Stimulated activated CD8-positive, alpha-beta memory T cell treated with anti-CD3 and anti-CD28 coated beads, Interleukin-7, amount 100 ng/mL, for 24 hours (primary cell): ENCODE measurements at regions not wholly inside any gene's neighbourhood (a gene's known extent, or its start where the extent isn't known, plus 50 kb on each side); places are given as distances from the start of the nearest gene placed in this dataset.

Experiments
- DNase-seq: peaks from one replicate; pipeline ENCODE4 v3.0.0-alpha.2; 2020; ENCODE audit warnings: low read depth

DNA sequence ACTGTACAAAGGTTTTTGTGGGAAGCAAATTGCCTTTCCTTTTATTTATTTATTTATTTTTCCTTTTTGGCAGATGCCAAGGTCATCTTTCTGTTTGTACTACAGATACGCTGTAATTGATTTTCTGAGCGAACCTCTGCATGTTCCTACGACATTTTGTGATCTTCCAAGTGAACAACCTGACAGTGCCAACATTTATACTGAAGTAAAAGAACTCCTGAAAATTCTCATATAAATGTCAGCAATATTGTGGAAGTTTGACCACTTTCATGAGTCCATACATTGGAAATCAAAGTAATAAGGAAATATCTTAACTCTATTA is 86.8 kb upstream of the EEPD1 start:
- no peak for DNase-seq

DNA sequence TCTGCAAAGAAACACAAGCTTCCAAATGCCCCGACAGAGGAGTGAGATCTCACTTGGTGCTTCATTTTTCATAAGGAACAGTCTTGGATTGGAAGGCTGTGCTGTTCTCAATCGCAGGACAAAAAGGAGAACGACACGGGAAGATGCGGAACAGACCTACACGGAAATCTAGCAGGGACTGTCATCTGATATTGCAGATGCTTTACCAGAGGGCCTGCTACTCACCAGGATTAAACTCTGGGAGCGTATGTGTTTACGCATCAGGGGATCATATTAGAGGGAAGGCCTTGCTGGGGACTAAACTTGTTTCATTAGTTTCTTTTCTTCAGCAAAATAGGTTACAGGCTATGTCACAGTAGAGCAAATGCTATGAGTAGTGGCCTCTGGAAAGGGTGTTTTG is 82.8 kb upstream of the EEPD1 start:
- DNase-seq = no peak

DNA sequence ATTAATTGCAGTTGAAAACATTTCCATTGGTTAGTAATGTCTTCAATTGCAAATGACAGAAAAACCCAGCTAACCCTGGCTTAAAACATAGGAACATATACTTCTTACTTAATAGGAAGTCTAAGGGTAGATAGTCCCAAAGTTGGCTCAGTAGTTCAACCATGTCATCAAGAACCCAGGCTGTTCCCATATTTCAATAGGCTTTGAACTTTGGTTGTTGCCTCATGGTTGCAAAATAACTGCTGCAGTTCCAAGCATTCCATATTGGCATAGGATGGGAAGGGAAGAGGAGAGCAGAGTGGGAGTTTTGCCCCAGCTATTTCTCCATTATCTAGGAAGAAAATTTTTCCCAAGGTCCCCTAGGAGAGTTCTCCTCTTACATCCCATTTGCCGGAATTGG is 81.4 kb upstream of the EEPD1 start:
- no peak for DNase-seq

DNA sequence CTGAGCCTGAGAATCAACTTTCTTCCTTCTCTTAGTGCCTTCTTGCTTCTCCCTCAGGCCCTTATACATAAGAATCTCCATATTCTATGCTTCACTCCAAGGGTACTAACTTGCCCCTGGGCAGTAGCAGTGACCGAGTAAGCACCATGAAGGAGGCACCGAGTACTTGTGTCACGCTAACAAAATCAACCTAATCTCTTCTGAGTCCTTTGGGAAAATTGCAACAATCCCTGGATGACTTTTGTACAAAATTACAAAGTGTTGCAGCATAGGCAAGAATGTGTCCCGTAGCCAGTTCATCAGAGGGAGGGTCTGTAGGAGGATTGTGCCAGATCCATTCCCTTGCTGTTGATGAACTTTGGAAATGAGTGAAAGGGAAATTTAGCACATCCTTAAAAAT is 80.4 kb upstream of the EEPD1 start:
- no peak for DNase-seq

DNA sequence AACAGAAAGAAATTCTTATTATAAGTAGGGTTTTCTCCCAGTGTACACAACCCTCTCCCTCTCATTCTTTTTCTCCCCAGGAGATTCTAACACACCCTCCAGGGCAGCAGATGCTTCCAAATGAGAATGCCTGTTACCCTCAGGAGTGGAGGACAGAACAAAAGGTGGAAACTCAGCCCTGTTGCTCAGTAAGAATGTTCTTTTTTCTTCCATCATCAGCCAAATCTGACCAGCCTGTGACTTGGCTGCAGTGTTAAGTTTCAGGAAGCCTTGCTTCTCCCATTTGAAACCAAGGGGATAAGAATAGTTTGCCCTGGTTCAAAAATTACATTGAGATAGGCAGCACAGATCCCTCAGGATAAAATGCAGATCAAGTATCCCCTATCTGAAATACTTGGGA is 77.5 kb upstream of the EEPD1 start:
- no peak for DNase-seq

DNA sequence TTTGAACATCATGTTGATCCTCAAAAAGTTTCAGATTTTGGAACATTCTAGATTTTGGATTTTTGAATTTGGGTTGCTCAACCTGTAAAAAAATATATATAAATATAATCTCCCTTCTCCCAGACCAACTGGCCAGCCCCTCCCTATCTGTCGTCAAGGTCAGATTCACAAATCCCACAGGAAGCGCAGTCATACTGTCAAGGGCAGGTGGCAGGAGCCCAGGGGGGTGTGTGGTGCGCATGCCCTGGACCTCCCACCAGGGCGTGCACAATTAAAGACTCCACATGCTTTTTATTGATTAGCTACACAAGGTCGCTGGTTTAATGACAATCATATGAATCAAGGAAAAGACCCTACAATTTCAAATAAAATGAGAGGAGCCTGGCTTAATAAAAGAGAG is 77.0 kb upstream of the EEPD1 start:
- no peak for DNase-seq

DNA sequence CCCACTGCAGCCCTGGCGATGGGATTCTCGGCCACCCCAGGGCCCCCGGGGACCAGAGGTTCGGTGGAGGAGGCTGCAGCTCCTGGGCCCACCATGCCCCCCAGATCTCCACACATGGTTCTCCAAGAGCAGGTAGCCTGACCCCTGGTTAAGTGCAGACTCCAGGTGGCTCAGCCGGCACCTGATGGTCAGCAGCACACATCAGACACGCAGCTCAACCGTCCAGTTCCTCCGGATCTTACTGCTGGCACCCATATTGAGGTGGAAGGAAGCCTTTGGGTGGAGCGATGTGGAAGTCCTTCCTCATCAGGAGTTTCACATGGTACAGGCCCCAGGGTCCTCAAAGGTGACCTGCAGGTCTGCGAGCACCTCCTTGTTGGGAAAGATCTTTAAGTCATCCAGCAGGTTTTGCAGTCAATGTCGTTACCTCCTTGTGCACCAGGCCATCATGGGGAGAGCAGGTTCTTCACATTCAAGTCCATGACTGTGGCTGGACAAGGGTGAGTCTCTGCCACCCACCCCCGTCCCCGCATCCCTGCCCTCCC is 74.2 kb upstream of the EEPD1 start:
- DNase-seq = no peak

DNA sequence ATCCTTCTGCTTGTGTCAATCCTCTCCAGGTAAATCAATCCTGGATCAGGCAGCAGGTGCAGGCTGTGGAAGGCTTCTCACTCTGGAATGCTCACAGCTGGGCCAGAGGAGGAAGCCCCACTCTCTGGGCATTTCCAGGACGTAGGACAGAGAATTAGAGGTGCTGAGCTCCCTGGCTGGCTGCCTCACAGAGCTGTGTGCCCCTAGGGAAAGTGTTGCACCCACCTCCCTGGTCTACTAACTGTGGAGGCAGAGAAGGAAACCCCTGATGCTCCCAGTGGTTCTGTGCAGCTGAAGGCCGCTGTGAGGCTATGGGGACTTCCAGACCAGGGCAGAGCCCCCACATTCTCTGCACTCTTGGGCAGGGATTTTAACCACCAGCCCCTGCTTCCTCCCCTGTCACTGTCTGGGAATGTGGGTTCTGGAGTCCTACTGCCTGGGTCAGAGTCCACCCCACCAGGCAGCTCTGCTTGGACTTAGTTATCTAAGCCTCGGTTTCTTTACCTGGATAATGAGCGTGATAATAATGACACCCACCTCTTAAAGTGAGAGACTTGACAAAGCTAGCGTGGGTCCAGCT is 73.5 kb upstream of the EEPD1 start:
- DNase-seq = no peak

DNA sequence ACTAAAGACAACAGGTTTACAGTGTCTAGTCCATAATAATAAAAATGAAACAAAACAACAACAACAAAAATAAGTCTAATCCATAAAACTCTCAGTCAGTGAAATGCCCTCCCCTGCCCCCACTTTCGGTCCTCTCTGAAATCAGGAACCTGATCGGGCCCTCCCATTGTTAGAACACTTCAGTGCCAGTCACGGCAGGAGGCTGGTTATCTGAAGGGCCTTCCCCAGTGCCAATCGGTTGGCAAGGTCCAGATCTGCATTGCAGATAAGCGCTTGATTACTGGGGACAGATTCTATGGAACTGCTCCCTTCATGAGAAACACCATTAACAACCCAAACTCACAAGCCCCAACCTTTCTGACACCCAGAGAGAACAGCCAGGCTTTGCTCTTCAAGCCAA is 72.2 kb upstream of the EEPD1 start:
- DNase-seq = no peak

DNA sequence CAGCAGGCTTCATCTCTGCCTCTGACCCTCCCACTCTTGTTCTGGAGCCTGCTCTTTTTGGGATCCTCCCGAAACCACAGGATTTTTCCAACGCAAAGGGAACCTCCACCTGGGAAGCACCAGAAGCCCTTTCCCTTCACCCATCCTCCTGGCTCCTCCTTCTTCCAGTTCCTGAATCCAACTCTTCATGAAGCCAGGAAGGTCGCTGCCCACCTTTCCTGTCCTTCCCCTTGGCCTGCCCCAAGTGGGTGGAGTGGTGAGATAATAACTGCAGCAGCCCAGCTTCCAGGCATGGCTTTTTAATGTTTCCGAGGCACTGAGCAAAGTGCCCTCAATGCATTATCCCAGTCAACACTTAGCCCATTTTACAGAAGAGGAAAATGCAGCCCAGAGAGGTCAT is 70.8 kb upstream of the EEPD1 start:
- DNase-seq = no peak

DNA sequence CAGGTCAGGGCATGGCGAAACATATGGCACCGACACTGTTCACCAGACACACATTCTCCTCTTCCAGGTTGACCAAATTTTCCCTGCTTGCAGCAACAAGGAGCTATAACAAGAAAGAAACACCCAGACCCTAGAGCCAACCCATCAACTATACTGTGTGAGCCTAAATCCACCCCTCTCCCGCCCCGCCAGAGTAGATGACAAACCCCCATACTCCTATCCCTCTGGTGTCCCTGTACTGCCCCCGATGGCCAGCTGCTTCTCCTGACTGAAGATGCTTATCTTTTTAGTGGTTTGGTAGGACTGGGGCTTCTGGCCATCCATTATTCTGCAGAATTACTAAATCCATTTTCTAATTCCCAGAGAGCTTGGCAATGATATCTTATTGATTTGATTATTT is 70.1 kb upstream of the EEPD1 start:
- DNase-seq = no peak

DNA sequence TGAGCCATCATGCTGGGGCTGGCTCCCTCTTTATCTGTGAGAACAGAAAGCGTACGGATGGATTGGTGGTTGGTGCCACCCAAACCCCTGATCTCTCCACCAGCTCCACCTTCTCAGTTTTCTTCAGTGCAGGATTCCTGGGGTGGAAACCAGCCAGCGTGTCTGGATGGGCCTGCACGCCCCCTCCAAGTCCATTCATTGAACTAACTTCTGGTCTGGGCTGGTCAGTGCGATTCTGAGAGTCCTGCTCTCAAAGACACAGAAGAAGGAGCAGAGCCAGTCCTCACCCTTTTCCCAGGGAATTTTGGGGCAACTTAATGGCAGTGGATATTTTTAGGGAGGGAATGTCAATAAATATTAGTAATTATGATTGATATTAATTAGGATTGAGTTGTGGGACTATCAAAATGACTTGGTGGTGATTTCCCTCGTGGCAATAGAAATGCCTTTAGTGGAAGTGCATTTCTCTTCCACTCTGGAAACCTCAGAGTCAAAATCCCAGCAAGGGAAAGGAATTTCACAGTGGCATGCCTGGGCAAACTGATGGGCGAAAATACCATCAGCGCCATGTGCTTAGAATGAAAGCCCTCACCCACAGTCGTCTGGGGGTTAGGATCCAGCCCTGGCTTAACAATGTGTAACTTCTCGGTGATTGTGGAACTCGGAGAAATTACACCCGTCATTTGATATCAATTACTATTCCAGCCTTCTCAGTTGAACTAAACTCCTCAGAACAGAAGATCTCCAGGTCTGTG is 69.3 kb upstream of the EEPD1 start:
- no peak for DNase-seq

DNA sequence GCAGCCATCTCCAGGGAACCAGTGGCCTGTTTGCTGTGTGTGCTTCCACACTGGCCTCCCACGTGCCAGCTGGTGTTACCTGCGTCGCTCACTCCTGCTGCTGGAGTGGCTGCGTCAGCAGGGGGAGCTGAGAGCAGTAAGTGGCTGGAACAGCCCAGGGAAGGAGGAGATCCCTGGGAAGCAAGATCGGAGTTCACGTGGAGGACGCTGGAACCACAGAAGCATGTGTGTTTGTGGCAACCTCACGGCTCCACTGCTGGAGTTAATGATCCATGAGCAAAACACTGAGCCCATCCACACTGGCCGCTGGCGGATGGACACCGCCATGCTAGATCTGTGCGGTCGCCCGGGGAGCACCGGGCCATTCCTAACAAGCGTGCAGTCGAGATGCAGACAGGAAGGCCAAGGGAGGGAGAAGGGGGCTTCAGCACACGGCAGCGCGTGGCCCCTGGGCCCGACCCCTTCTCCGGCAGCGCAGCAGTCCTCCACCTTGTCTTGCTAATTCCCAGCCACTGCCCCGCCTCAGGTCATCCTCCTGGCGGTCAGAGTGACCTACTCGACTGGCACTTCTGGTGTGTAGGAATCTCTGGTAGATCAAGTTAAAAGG is 68.5 kb upstream of the EEPD1 start:
- no peak for DNase-seq

DNA sequence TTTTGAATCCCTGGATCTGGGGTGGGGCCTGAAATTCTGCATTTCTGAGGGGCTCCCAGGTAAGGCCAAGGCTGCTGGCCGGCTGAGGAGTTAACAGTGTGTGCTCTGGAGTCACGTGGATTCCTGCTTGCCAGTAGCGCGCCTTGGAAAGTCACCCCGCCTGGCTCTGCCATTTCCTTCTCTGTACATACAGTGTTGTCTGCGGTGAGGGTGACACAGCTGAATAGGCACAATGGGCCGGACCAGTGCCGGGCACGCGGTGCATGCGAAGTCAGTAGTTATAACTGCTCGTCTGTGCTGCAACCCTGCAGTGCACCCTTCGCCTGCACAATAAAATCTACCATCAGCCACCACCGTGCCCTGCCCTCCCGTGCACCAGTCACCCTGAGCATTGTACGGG is 68.0 kb upstream of the EEPD1 start:
- DNase-seq = no peak

DNA sequence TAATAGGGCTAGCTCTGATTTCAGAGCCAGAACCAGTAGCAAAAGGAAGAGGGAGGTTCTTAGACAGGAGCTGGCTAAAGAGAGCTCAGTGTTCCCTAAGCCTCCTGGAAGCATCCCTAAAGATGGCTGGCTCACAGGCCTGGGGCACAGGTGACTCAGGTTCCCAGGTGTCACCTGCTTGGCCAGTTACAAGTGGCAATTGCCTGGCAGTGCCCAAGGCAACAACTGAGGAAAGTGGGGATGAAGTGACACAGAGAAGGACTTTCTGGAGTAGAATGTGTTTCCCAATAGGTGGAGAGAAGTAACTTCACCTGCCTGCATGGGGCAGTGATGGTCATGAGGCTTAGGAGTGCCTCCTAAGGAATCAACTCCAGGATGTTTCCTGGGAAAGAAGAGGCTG is 66.5 kb upstream of the EEPD1 start:
- no peak for DNase-seq

DNA sequence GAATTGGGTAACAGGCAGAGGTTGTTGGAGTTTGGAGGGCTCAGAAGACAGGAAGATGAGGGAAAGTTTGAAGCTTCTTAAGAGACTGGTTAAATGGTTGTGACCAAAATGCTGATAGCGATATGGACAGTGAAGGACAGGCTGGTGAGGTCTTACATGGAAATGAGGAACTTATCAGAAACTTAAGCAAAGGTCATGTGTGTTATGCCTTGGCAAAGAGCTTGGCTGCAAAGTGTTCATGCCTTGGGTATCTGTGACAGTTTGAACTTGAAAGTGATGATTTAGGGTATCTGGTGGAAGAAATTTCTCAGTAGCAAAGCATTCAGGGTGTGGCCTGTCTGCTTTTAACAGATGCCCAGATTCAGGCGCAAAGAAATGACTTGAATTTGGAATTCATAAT is 64.5 kb upstream of the EEPD1 start:
- DNase-seq = no peak

DNA sequence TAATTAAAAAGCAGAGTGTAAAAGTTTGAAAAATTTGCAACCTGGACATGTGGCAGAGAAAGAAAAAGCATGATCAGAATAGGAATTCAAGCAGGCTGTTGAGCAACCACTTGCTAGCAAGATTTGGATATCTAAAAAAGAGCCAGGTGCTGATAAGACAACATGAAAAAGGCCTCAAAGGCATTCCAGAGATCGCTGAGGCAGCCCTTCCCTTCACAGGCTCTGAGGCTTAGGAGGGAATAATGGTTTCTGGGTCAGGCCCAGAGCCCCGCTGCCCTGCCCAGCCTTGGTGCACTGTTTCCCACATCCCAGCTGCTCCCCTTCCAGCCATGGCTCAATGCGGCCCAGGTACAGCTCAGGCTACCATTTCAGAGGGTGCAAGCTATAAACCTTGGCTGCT is 64.1 kb upstream of the EEPD1 start:
- no peak for DNase-seq

DNA sequence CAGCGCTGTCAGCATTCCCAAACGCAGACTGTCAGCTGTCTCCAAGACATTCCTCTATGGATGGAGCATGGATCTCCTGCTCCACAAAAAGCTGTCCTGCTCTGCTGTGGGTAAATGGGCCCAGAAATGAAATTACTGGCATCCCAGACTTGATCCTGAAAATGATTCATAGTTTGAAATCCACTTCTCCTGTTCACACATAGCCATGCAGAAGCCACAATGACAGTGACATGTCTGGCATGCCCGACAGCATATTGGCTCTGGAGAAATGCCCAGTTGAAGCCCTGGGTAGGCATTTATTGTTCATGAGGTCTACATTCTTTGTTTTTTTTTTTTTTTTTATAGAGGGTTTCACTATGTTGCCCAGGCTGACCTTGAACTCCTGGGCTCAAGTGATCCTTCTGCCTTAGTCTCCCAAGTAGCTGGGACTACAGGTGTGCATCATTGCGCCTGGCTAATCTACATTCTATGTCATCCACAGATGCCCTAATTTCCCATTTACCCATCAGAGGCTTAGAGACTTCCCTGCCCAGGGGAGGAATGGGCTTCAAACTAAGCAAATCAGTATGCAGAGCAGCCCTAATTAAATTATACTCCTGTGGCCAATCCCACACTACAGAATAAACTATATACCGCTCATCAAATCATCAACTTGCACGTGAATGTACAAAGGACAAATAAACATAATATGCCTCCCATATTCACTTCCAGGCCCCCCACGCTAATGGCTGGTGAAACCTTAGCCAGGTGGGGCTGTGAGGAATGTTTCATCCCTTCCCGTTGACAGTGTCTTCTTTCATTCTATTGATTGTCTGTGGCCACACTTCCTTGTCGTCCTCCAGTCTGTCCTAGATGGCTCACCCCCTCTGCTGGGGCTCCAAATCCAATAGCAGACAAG is 61.8 kb upstream of the EEPD1 start:
- DNase-seq = no peak

DNA sequence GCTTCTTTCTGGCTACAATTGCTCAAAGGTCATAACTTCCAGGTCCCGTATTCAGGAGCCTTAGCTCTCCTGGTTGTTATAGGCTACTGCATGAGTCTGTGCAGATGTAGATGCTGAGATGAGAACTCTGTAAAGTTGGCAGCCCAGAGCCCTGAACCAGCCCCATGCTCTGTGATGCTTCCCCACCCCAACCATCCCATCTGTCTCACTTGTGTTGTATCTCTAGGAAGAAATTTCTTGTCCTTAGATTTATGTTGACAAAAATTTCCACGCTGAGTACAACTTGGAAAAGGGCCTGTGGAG is 61.2 kb upstream of the EEPD1 start:
- DNase-seq = no peak

DNA sequence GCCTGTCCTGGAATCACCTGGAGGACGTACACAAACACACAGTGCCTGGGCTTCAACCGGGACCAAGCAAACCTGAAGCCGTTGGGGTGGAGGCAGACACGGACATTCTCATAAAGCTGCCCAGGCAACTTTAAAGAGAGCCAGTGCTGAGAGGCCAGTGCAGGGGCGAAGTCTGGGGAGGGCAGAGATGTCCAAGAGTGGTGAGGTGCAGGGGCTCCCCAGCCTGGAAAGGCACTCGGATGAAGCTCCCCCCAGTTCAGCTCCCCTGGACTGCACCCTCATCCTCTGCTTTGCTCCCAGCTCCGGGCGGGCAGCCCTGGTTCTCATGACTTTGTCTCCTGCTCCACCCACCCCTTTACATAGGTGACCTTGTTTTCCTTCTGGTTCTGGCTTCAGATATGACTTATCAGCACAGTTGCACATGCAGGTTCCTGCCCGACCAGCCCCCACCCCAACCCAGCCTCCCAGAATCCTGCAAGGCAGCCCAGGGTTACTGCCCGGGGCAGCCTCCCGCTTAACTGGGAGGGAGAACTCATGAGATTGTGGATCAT is 60.8 kb upstream of the EEPD1 start:
- DNase-seq = no peak

DNA sequence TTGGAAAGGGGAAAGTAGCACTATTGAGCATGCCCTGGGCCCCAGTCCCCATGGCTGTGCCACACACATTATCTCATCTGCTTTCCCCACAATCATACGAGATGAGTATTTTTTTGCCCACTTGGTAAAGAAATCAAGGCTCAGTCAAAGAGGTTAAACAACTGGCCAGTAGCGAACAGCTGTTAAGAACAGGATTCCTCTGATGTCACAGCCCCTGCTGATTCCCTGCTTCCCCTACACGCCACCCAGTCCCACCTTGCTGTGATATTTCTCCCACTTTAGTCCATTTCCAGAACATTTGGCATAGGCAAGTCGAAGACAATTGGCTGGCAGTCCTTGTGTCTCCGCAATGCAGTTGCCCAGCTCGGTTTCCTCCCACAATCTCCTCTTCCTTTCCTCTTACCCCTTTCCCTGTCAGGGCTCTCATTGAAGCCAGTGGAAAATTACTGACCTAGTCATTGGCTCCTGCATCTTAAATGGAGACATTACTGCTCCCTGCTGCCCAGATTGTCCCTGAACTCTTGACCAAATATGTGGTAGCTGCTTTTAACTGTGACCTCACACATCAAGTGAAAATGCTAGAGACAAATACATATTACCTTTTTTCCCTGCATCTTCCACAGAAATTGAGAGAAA is 56.5 kb upstream of the EEPD1 start:
- no peak for DNase-seq

DNA sequence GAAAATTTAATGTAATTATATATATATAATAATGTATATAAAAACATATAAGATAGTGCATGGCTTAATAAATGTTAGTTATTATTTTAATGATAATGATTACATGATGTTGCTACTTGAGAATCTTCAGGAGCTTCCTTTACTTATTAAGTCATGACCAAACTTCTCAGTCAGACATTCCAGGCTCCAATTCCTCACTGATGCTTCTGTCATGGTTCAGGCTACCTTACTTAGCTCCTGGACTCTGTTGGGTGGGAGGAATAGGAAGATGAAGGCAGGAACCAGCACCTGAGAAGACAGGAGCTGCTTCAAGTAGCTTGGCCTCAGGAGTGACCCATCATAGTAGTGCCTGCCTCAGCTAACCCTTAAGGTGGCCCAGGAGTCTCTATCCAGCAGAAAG is 55.0 kb upstream of the EEPD1 start:
- no peak for DNase-seq
